K562 (cell line): ENCODE measurements at regions not wholly inside any gene's neighbourhood (a gene's known extent, or its start where the extent isn't known, plus 50 kb on each side); places are given as distances from the start of the nearest gene placed in this dataset.

ENCODE experiments used
- ATAC-seq: fragments of 200-7000 bp; cut with Tn5 transposase; 3 replicates; pipeline ENCODE4 v1.9.1; 2020; ENCODE audit warnings: moderate library complexity
- BruUV-seq: library from RNA; stranded (reverse); fragments of 400-500 nt; replicated peaks from 2 replicates; lab custom pipeline; 2021; lab: Mats Ljungman, UMichigan
- CTCF ChIA-PET: fragments of 300-600 bp; formaldehyde crosslinking; extraction: SDS; loops from one replicate; lab custom pipeline; 2021; ENCODE audit warnings: low intra/inter-chr PET ratio; lab: Yijun Ruan, JAX
- POLR2A ChIA-PET: fragments of 300-600, 350-650 bp; sonication (Branson Sonifier 250); formaldehyde crosslinking; extraction: SDS; loops from one replicate; lab custom pipeline; 2021; ENCODE audit warnings: antibody characterized with exemption, inconsistent platforms; lab: Yijun Ruan, JAX
- DNase-seq, 4 experiments: peaks; one replicate each; pipeline versions ENCODE4 v3.0.0 to v3.0.0-alpha.2; 2011 to 2018; ENCODE audit warnings: low spot score in 3 of 4, mixed read lengths in 3 of 4; ENCODE audit errors: extremely low read depth in 1 of 4
- FAIRE-seq: peaks from 2 replicates; lab custom pipeline; 2011; peaks lifted over from hg19 to GRCh38; lab: Jason Lieb, UNC
- H2AFZ ChIP-seq: 2 replicates; pipeline ENCODE4 v1.6.0; 2011; ENCODE audit warnings: low read depth, low read length, control low read depth, inconsistent platforms
- H3K27ac ChIP-seq: fragments of 200-600 bp; 3 replicates; pipeline ENCODE4 v1.8.0; 2011; ENCODE audit warnings: low read depth, mild to moderate bottlenecking, control low read depth, inconsistent platforms, low read length, moderate library complexity, mixed read lengths; ENCODE audit errors: extremely low read depth
- H3K27me3 ChIP-seq, 2 experiments: fragments of 300-600 bp in 1 of 2; 2 replicates in 1 of 2; 3 replicates in 1 of 2; pipeline versions ENCODE4 v1.6.0 to v1.8.0; 2011; ENCODE audit warnings: inconsistent platforms in 2 of 2, low read length in 2 of 2, mild to moderate bottlenecking in 1 of 2, mixed read lengths in 1 of 2, moderate library complexity in 1 of 2; ENCODE audit not compliant: control insufficient read depth in 2 of 2, insufficient read depth in 2 of 2
- H3K36me3 ChIP-seq: fragments of 300-600 bp; 3 replicates; pipeline ENCODE4 v1.8.0; 2011; ENCODE audit warnings: mild to moderate bottlenecking, low read length, inconsistent platforms; ENCODE audit not compliant: control insufficient read depth, insufficient read depth
- H3K4me1 ChIP-seq, 2 experiments: fragments of 200-600 bp in 1 of 2; replicated peaks in 1 of 2; 2 replicates in 1 of 2; 3 replicates in 1 of 2; pipeline versions ENCODE4 v1.5.1 to v1.8.0; 2011; ENCODE audit warnings: inconsistent platforms in 2 of 2, low read length in 2 of 2, mild to moderate bottlenecking in 1 of 2, mixed read lengths in 1 of 2, moderate library complexity in 1 of 2; ENCODE audit not compliant: control insufficient read depth in 2 of 2, insufficient read depth in 2 of 2
- H3K4me2 ChIP-seq: 2 replicates; pipeline ENCODE4 v1.6.1; 2011; ENCODE audit warnings: low read length, control low read depth, inconsistent platforms, mixed read lengths; ENCODE audit not compliant: insufficient read depth
- H3K4me3 ChIP-seq: fragments of 200-600 bp; sonication (generic), shearing (Covaris generic); 2 replicates; pipeline ENCODE4 v1.5.1; 2016; ENCODE audit warnings: control low read depth, inconsistent platforms
- H3K79me2 ChIP-seq: fragments of 200-600 bp; 3 replicates; pipeline ENCODE4 v1.8.0; 2011; ENCODE audit warnings: low read length, inconsistent platforms; ENCODE audit not compliant: control insufficient read depth, insufficient read depth
- H3K9ac ChIP-seq, 2 experiments: 2 replicates each; pipeline versions ENCODE4 v1.6.0 to v1.6.1; 2011; ENCODE audit warnings: low read depth in 2 of 2, low read length in 2 of 2, control low read depth in 1 of 2, inconsistent platforms in 1 of 2, mild to moderate bottlenecking in 1 of 2, mixed read lengths in 1 of 2; ENCODE audit not compliant: insufficient read depth in 1 of 2
- H3K9me1 ChIP-seq: one replicate; pipeline ENCODE4 v1.6.0; 2011; ENCODE audit warnings: inconsistent platforms, mild to moderate bottlenecking, low read length, moderate library complexity; ENCODE audit not compliant: control insufficient read depth, insufficient read depth
- H3K9me3 ChIP-seq: replicated peaks from 2 replicates; pipeline ENCODE4 v1.5.1; 2011; ENCODE audit warnings: low read depth, low read length, inconsistent platforms; ENCODE audit not compliant: control insufficient read depth, insufficient read depth
- H4K20me1 ChIP-seq: replicated peaks from 2 replicates; pipeline ENCODE4 v1.6.1; 2011; ENCODE audit warnings: low read length, inconsistent platforms, mixed read lengths; ENCODE audit not compliant: control insufficient read depth, insufficient read depth
- CEBPB ChIP-seq: fragments of 450-650 bp; IDR thresholded peaks from 2 replicates; pipeline ENCODE4 v1.6.1; 2016; ENCODE audit warnings: missing genetic modification characterization, missing compliant biosample characterization
- HDAC3 ChIP-seq: fragments of 450-650 bp; IDR thresholded peaks from 2 replicates; pipeline ENCODE4 v1.6.1; 2018; ENCODE audit warnings: borderline replicate concordance, mild to moderate bottlenecking, moderate library complexity; ENCODE audit not compliant: partially characterized antibody
- L3MBTL2 ChIP-seq: fragments of 450-650 bp; IDR thresholded peaks from 2 replicates; pipeline ENCODE4 v1.6.1; 2016; ENCODE audit warnings: mild to moderate bottlenecking, moderate library complexity
- WGBS: fragments of 100-300 bp; shearing (Covaris generic); methylation state at CpG from one replicate; pipeline ENCODE4 v1.1.6; 2016; ENCODE audit warnings: low coverage, mixed read lengths; ENCODE audit not compliant: insufficient coverage; ENCODE audit errors: missing lambda C conversion rate; 5-methylcytosine and 5-hydroxymethylcytosine counted together
- in situ Hi-C: fragments of 300-500 bp; cut with MboI; formaldehyde crosslinking; loops from 4 replicates; pipeline ENCODE4 v1.15.0; 2018; ENCODE audit warnings: inconsistent platforms, mixed read lengths
- intact Hi-C: fragments of 100-400 bp; cut with micrococcal nuclease; formaldehyde crosslinking; loops from 2 replicates; pipeline ENCODE4 v1.14.2; 2022
- TF ChIP-seq, protein P1 (sequence below): fragments of 250-450 bp; sonication (Bioruptor Pico); IDR thresholded peaks from 2 replicates; pipeline ENCODE4 v1.6.1; 2021; ENCODE audit warnings: mild to moderate bottlenecking

DNA sequence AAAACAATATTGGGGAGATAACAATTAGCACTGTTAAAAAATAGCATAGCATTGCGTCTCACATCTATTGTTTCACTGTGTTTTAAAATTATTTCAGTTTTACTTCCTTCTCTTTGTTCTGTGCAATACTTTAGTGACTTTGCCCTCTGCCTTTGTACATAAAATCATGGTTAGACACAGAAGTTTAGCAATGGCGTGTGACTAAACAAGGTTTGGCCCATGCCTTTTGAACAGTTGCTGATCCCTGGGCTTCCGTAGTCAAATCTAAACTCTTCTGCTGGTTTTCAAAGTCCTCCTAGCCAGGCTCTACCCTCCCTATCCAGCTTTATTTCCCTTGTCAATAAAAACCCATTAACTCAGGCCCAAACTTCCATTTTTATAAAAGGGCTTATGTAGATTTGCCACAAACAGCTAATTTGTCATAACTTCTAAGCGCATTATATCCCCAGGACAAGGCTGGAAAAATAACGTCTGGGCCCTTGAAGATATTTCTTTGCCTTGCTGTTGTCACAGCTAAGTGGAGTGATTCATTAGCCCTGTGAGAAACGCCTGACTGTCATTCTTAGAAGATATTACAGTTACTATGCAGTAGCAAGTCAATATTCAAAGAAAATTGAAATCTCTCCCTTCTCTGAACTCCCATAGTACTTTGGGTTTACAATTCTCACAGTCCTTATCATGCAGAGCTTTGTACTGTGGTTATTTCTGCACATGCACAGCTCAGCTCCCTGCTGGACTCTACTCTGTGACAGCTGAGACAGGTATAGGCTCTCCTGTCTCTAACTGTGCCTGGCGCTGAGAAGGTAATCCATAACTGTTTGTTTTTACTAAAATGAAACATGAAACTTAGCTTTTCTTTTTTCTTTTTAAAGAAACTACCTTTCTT lies 123.4 kb upstream of the SLC24A5 start (continued):
- TF ChIP-seq, protein P1, sequence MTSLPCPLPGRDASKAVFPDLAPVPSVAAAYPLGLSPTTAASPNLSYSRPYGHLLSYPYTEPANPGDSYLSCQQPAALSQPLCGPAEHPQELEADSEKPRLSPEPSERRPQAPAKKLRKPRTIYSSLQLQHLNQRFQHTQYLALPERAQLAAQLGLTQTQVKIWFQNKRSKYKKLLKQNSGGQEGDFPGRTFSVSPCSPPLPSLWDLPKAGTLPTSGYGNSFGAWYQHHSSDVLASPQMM = no peak
- TF ChIP-seq HDAC3 = no peak

DNA sequence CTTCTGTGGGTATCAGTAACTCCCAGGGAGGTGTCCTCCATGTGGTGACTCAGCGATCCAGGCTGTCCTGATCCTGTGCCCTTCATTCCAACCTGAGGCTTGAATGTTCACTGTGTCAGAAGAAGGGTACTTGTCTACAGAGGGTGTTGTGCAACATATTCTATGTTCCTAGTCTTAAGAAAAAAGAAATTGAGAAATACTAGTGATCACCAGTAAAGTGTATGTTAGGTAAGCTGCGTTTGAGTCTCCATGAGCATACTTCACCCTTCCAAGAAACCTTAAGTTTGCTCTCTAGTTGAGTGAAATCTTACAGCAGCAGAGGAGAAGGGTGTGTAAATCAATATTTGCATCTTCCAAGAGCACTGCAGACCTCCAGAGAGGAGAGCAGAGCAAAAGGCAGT lies 122.2 kb upstream of the SLC24A5 start:
- Histone ChIP-seq H2AFZ (no peak overlapping the region), H3K36me3 (no peaks in the 10 kb centered on the region), H3K9ac (no peak overlapping the region), H3K4me1 (no peaks in the 10 kb centered on the region), H3K79me2 (no peaks in the 10 kb centered on the region), H3K27ac (no peak overlapping the region), H4K20me1 (no peaks in the 10 kb centered on the region), H3K27me3 (no peaks in the 10 kb centered on the region), H3K4me3 (no peak overlapping the region), H3K9me1 (no peaks in the 10 kb centered on the region), H3K9me3 (no peaks in the 10 kb centered on the region), H3K4me2 (no peak overlapping the region)
- ChIA-PET POLR2A (no interaction called here), CTCF (no interaction called here)
- no TSS peak for BruUV-seq
- in situ Hi-C loops (no loop called here), intact Hi-C loops (no loop called here)
- ATAC-seq = no peak
- DNase-seq = no peak
- TF ChIP-seq CEBPB (tag) (0 out of 2 replicates have a peak, but pooled peaks have one; percentile 15), L3MBTL2 (no peak)
- FAIRE-seq = no peak
- 0% methylated on average over 2 of the region's 2 CpGs for WGBS
